Esophagus squamous epithelium (tissue), 5 donors: ENCODE measurements at regions not wholly inside any gene's neighbourhood (a gene's known extent, or its start where the extent isn't known, plus 50 kb on each side); places are given as distances from the start of the nearest gene placed in this dataset.

Experiments
- DNase-seq: peaks from one replicate; lab custom pipeline; 2025; lab: John Stamatoyannopoulos, UW
- H3K27ac ChIP-seq, 4 donors: fragments of 200-600 bp; sonication (generic); one replicate each; pipeline ENCODE4 v1.5.1; 2016 to 2019; ENCODE audit warnings: mild to moderate bottlenecking in 1 of 4
- H3K27me3 ChIP-seq, 4 donors: fragments of 200-600 bp; sonication (generic); 1 replicate in 3 of 4; 2 replicates in 1 of 4; pipeline versions ENCODE4 v1.5.1 to v1.6.0; 2017 to 2021; ENCODE audit warnings: antibody characterized with exemption in 1 of 4
- H3K36me3 ChIP-seq, 3 donors: fragments of 200-600 bp; sonication (generic); one replicate each; pipeline ENCODE4 v1.5.1; 2016 to 2019
- H3K4me1 ChIP-seq, 3 donors: fragments of 200-600 bp; sonication (generic); one replicate each; pipeline ENCODE4 v1.5.1; 2017 to 2019
- H3K4me3 ChIP-seq, 4 donors: fragments of 200-600 bp; sonication (generic); 1 replicate in 3 of 4; 2 replicates in 1 of 4; pipeline ENCODE4 v1.5.1; 2016 to 2019; ENCODE audit warnings: mild to moderate bottlenecking in 2 of 4, moderate library complexity in 1 of 4
- H3K9me3 ChIP-seq, 3 donors: fragments of 200-600 bp; sonication (generic); one replicate each; pipeline ENCODE4 v1.5.1; 2016 to 2019
- CTCF ChIP-seq, 6 experiments: fragments of 450-650 bp in 4 of 6; fragments of 200-600 bp in 2 of 6; sonication (generic) in 2 of 6; IDR thresholded peaks; one replicate each; pipeline ENCODE4 v1.5.1; 2016 to 2019; ENCODE audit warnings: antibody characterized with exemption in 6 of 6, mild to moderate bottlenecking in 4 of 6, moderate library complexity in 4 of 6
- POLR2A ChIP-seq, 4 donors: fragments of 450-650 bp; IDR thresholded peaks; one replicate each; pipeline ENCODE4 v1.6.1; 2017; ENCODE audit warnings: antibody characterized with exemption in 4 of 4, mild to moderate bottlenecking in 4 of 4, moderate library complexity in 3 of 4
- WGBS, 2 donors: methylation state at CpG; one replicate each; pipeline ENCODE4 v1.1.5; 2018; 5-methylcytosine and 5-hydroxymethylcytosine counted together
- intact Hi-C: fragments of 100-400 bp; cut with DNase I; formaldehyde crosslinking; loops from one replicate; pipeline ENCODE4 v1.15.0; 2022
- donor health status: DM: yes; HTN: yes; CAD: no.

- Histone ChIP-seq H3K4me1 (peaks cover 0 to 12% (median 0%) of the 10 kb centered on the region in 3 donors), H3K27ac (no peak overlapping the region), H3K4me3 (no peak overlapping the region), H3K9me3 (no peaks in the 10 kb centered on the region), H3K36me3 (no peaks in the 10 kb centered on the region), H3K27me3 (no peaks in the 10 kb centered on the region)
- DNase-seq = no peak
- WGBS, 2 donors = 43% methylated on average over 1 of the region's 2 CpGs; no CpG with 5 or more reads in 1 of the 2 donors
- intact Hi-C loops = no loop called here
- TF ChIP-seq CTCF (IDR thresholded peaks at IDR 0.05) = no peak
Observed at GRCh38 chr4:72215198-72215597, 183.4 kb downstream of the NPFFR2 start.

- intact Hi-C loops = no loop called here
- no peak for DNase-seq
- TF ChIP-seq POLR2A (IDR thresholded peaks at IDR 0.05) (no peak), CTCF (IDR thresholded peaks at IDR 0.05) (no peak)
- WGBS, 2 donors = 79 to 100% methylated on average over 2 to 3 of the region's 7 CpGs
- H3K27ac ChIP-seq = no peak overlapping the region
- H3K27me3 ChIP-seq = no peaks in the 10 kb centered on the region
- H3K4me1 ChIP-seq = peaks cover 0 to 12% (median 0%) of the 10 kb centered on the region in 3 donors
- no peak overlapping the region for H3K4me3 ChIP-seq
- H3K36me3 ChIP-seq = no peaks in the 10 kb centered on the region
- H3K9me3 ChIP-seq = no peaks in the 10 kb centered on the region
Observed at GRCh38 chr4:72216539-72217277, 184.9 kb downstream of the NPFFR2 start.

- DNase-seq = no peak
- peaks cover 0 to 12% (median 0%) of the 10 kb centered on the region in 3 donors for H3K4me1 ChIP-seq
- TF ChIP-seq POLR2A (IDR thresholded peaks at IDR 0.05) (no peak), CTCF (IDR thresholded peaks at IDR 0.05) (no peak)
Observed at GRCh38 chr4:72218953-72219352, 187.2 kb downstream of the NPFFR2 start.

More at GRCh38 chr4:72218953-72219352, 187.2 kb downstream of the NPFFR2 start:
- H3K27ac ChIP-seq = peak overlapping the region in 1 of 4 donors; percentile 6
- H3K9me3 ChIP-seq = no peaks in the 10 kb centered on the region
- no peaks in the 10 kb centered on the region for H3K27me3 ChIP-seq
- intact Hi-C loops = no loop called here
- no peaks in the 10 kb centered on the region for H3K36me3 ChIP-seq
- no peak overlapping the region for H3K4me3 ChIP-seq
